Stimulated activated CD8-positive, alpha-beta memory T cell treated with anti-CD3 and anti-CD28 coated beads, Interleukin-15, amount 100 ng/mL, for 48 hours (primary cell): ENCODE measurements at regions not wholly inside any gene's neighbourhood (a gene's known extent, or its start where the extent isn't known, plus 50 kb on each side); places are given as distances from the start of the nearest gene placed in this dataset.
"Not testable (repeated sequence)": the region's sequence is repeated elsewhere in the genome, so short reads cannot be mapped to it uniquely, and the experiment has no call there.

ENCODE experiments used
- DNase-seq, 2 donors: peaks; one replicate each; pipeline ENCODE4 v3.0.0-alpha.2; 2020; ENCODE audit warnings: low read depth in 2 of 2

GRCh38 chr1:5734414-5734813 lies 257.8 kb downstream of the NPHP4 start:
- no peak for DNase-seq

GRCh38 chr1:5733596-5733995 lies 258.6 kb downstream of the NPHP4 start:
- no peak for DNase-seq

GRCh38 chr1:5731110-5731423 lies 261.2 kb downstream of the NPHP4 start:
- DNase-seq = no peak

DNA sequence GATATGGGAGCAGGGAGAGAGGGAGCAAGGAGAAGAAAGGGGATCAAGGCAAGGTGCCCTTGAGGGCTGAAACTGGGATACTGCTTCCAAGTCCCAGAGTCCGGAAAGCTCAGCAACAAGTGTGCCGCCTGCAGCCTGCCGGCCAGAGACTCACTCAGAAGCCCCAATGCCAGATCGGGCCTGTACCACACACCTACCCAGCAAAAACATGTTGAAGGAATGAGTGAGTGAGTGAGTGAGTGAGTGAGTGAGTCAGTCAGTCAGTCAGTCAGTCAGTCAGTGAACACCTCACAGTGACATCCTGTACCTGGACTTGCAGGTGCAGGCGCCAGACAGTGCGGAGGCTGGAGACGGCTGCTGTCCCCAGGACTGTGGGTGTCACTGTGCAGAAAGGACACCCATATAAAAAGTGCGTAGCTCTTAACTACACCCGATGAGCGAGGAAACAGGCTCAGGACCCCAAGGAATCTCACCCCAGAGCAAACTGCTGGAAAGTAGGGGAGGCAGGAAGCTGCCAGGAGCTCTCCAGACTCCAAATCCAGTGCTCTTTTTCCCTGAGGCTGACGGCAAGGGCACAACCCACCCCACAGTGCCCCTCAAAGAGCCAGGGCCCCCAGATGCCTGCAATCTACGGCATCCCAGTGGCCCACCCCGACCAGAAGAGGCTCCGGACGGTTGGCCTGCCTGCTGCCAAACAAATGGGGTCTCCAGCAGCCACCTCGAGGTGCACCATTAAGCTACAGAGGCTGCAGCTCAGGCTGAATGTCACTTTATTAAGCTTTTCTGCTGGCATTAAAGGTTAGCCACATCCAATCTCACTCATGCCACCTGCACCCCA lies 261.7 kb downstream of the NPHP4 start:
- DNase-seq = no peak

DNA sequence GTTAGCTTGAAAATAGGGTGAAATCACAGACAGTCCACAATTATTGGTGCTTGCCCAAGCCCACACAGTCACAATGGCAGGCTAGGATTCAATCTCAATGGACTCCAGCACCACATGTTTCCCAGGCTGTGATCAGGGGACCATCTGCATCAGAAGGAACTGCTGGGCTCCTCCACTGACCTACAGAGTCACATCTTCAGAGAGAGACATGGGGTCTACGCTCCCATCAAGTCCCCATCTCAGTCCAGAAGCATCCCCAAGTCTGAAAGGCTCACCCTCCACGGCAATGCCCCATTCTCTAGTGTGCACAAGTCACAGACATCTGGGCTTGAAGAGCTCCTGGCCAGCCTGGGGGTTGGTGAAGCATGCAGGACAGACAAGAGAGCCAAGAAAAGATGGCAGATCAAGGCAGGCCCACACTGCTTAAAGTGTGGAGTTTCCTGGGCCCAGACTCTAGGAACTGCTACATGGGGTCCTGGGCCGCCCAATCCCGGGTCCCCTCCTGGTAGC lies 262.5 kb downstream of the NPHP4 start:
- no peak for DNase-seq

- DNase-seq = no peak
Observed at GRCh38 chr1:5728663-5729355, 263.4 kb downstream of the NPHP4 start.

DNA sequence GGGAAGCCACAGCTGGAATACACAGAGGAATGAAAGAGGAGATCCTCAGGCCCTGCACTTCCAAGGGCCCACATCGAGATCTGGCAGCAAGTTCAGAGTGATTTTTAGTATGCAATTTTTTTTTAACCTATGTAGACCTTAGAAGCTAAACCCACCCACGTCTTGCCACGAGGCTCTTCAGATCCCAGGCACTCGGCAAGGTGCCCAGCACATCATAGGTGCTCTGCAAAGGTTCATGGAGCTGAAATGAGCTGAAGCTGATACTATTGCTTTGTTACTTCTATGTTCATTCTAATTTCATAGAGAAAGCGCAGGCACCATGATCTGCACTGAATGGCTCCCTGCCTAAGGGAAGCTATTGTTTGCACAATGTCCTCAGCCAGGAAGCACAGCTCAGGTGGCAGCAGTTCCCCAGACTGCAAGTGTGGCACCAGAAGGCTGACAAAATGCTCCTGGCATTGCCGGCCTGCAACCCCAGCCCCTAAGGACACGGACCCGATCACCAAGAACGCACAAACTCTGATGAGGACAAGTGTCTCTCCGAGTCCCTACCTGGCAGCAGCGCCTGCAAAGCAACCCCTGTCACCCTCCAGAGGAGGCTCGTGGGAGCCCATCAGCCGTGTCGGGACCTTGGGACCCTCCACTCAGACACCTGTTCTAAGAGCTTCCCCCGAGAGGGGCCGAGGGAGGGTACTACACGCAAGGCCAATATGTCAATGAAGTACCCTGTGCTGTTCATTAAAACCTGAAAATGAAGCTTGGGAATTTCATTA lies 264.2 kb downstream of the NPHP4 start:
- DNase-seq = no peak

DNA sequence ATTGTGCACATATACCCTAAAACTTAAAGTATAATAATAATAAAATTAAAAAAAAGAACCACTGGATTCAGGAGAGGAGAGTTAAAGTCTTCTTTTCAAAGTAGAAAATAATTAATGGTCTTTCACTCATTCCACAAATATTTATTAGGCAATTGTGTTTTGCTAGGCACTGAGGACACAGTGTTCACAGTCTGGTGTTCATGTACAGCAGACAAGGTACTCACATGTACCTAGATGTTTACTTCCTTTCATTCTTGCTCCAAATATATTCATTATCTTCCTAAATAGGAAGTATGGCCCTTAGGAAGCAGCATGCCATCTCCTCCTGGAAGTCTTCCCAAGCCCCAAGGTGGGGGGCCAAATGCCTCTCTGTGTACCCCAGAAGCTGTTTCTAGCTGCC lies 265.0 kb downstream of the NPHP4 start:
- no peak for DNase-seq

GRCh38 chr1:5726586-5727184 lies 265.5 kb downstream of the NPHP4 start:
- DNase-seq = not testable (repeated sequence)

- DNase-seq = no peak
Observed at GRCh38 chr1:5725855-5726585, 266.2 kb downstream of the NPHP4 start.

DNA sequence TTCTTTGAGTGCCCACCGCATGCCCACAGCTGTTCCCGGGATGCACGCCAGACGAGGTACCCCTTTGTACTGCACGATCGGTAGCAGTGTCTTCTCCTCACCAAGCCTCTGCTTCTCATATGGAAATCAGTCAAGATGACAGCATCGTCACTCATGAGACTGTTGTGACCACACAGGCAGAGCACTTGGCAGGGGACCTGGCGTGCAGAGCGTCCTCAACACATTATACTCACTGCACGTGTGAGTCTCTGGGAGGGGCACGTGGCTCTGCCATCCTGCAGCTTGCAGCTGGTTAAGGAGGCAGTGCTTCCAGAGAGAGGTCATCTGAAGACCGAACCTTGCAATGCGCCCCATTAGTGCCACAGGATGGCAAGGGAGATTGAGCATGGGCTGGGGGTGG lies 266.8 kb downstream of the NPHP4 start:
- no peak for DNase-seq

- no peak for DNase-seq
Observed at GRCh38 chr1:5724847-5725246, 267.4 kb downstream of the NPHP4 start.

- no peak for DNase-seq
Observed at GRCh38 chr1:5722635-5723164, 269.5 kb downstream of the NPHP4 start.

DNA sequence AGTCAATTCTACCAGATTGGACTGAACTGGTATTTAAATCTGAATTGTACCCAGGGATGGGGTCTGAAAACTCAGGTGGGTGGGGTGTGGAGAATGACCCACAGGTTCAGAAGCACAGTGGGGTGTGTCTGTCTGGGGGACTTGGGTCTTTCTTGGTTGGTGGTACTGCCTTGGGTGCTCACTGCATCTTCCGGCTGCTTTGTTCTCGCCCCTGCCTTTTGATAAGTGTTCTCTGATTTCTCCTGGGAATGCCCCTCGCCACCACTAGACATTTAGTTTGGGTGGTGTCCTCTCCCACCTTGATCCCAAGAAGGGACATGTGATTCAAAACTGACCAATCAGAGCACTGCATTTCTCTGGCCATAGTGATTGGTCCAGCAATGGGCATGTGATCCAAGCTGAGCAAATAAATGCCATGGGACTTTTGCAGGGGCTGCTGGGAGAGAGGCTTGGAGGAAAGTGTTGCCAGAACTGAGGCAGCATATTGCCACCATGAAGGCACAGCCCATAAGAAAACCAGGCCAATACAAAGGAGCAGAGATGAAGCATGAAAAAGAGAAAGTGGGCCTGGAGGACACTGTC lies 270.5 kb downstream of the NPHP4 start:
- no peak for DNase-seq

GRCh38 chr1:5720936-5721335 lies 271.3 kb downstream of the NPHP4 start:
- no peak for DNase-seq

DNA sequence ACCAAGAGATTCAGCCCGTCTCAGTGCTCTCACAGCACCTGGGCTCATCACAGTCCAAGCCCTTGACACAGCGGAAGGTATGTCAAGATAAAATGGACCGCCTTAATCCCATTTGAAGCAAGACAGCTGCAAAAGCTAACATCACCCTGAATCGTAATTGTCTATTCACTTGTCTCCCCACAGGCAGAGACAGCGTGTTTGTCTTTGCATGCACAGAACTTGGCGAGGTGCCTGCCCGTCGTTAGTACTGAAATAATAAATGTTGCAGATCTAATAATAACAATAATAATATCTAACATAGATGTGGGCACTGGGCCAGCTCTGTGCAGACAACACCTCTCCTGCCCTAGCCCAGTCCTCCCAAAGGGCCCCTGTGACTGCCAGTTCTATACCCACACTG lies 271.7 kb downstream of the NPHP4 start:
- no peak for DNase-seq

DNA sequence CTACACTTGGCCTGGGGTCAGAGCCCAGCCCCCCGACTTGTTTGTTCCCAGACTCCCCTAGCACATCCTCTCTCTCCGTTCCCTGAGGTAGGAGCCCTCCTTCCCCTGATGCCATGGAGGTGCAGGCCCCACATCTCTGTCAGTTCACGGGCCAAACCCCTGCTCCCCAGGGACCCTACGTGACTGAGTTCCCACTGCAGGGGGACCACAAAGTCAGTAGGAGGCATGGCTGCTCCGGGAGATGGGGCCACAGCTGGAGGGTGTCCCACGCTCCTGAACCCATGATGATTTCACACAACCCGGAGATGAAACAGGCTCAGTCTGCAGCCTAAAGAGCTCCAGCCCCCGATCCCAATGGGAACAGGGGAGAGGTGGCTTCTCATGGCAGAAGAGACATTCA lies 272.2 kb downstream of the NPHP4 start:
- DNase-seq = no peak

GRCh38 chr1:5718831-5719632 lies 273.2 kb downstream of the NPHP4 start:
- DNase-seq = no peak

- no peak for DNase-seq
Observed at GRCh38 chr1:5717031-5717682, 275.1 kb downstream of the NPHP4 start.
